ENCODE measurements at regions not wholly inside any gene's neighbourhood (a gene's known extent, or its start where the extent isn't known, plus 50 kb on each side); places are given as distances from the start of the nearest gene placed in this dataset.

DNA sequence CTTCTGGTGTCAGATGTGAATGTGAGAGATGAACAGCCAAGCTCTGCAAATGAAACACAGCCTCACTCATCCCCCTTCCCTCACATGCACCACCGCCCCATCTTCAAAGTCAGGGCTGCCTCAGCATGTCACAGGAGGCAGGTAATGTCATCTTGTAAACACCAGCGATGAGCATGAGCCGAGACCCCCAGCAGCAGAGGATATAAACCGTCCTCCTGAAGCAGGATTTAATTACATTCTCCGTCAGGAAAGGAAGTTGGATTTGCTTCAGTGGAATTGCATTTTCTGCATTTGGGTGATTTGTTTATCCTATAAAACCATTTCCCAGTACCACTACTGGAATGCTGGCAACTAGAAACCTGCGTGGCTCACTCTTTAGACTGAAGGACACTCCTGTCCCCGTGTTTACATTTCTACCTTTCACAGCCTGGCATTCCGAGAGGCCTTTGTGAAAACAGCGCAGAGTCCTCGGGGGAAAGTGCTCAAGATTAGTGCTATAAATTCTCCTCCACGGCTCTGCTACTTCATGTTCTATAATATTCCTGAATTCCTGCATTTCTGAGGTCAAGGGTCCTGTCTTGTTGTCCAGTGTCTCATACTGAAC lies 619.2 kb downstream of the IRS1 start:
- TF ChIP-seq CTCF (IDR thresholded peaks at IDR 0.05; ENCODE audit: low read length) (no peak), EZH2 (IDR thresholded peaks at IDR 0.05; ENCODE audit: borderline replicate concordance, low read length) (no peak)

Data from OCI-LY1 (cell line).